GM21786 (cell line): ENCODE measurements at regions not wholly inside any gene's neighbourhood (a gene's known extent, or its start where the extent isn't known, plus 50 kb on each side); places are given as distances from the start of the nearest gene placed in this dataset.
"Not testable (repeated sequence)": the region's sequence is repeated elsewhere in the genome, so short reads cannot be mapped to it uniquely, and the experiment has no call there.

Experiments
- ATAC-seq: cut with Tn5 transposase; IDR thresholded peaks from one replicate; pipeline ENCODE4 v1.9.1; 2021; ENCODE audit not compliant: unreplicated experiment

GRCh38 chrX:51148848-51149247 lies 183.8 kb upstream of the NUDT10 start:
- ATAC-seq = no peak

- ATAC-seq = no peak
These were observed 180.9 kb upstream of the NUDT10 start for GRCh38 chrX:51151734-51152133.

- ATAC-seq = no peak
These were observed 177.5 kb upstream of the NUDT10 start for GRCh38 chrX:51155157-51155556.

DNA sequence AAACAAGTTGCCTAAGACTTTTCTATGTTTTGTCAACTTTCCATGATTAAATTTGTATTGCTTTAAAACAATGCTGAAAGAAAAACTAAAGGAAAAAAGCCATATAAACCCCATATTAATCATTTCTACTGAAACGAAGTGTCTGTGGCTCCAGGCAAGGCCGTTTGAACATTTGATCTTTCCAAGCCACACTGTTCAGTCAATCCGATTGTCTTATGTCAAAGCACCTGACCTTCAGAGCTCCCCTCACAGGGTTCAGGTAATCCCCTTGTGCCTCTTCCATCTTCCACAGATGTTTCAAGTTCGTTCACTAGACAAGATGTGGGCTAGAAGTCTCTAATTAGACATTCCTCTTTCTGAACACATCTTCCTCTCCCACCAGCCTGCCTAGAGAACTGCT lies 177.1 kb upstream of the NUDT10 start:
- ATAC-seq = no peak

GRCh38 chrX:51158231-51158630 lies 174.4 kb upstream of the NUDT10 start:
- no peak for ATAC-seq

- ATAC-seq = not testable (repeated sequence)
These were observed 173.2 kb upstream of the NUDT10 start for GRCh38 chrX:51159378-51159777.

GRCh38 chrX:51163730-51164129 lies 168.9 kb upstream of the NUDT10 start:
- no peak for ATAC-seq

DNA sequence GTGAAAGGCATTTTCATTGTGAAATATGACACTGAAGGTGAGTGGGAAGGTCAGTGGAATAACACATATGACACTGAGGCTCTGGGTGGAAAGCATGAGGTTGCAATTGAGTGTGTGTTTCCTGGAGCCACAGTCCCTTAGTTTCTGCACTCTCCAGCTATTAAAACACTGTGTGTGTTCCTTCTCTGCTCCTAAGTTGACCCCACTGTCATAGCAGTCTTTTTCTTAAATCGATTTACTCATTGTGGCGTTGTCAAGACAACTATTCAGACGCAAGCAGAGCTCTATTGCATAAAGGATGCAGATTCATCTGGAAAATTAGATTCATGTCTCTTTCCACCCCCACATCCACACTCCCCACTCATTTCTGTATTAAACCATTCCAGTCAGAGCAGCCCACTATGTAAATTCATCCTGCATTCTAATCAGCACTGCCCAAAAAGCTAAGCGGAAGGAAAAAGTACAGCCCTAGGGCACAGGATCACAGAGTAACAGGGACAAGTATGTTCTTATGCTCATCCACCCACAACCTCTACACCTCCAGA lies 154.2 kb upstream of the NUDT10 start:
- ATAC-seq = not testable (repeated sequence)

GRCh38 chrX:51179805-51180204 lies 152.8 kb upstream of the NUDT10 start:
- ATAC-seq = not testable (repeated sequence)

DNA sequence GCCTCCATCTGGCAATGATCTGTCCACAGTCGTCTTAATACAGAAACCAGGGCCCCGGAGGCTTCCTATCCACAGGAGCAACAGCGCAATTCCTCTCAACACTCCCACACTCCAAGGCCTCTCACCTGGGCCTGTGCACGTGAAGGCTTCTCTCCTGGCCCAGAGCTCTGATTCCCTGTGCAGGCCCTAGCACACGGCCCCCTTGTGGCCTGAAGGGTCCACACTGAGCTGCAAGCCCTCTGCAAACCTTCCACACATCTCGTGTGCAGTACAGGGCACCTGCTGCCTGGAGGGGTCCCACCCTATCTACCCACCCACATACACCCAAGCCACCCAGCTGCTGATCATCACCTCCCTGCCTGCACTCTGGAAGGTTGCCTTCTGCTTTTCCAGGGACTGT lies 150.1 kb upstream of the NUDT10 start:
- ATAC-seq = no peak

DNA sequence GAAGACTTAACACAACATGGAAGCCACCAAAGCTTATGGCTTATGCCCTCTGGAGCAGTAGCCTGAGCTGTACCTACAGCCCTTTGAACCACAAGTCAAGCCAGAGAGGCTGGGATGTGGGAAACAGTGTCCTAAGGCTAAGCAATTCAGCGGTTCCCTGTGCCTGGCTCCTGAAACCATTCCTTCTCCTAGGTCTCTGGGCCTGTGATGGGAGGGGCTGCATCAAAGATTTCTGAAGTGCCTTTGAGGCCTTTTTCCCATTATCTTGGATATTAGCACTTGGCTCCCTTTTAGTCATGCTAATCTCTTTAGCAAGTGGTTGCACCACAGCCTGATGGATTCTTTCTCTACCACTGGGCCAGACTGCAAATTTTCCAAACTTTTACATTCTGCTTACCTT lies 140.5 kb upstream of the NUDT10 start:
- ATAC-seq = no peak

GRCh38 chrX:51215266-51215665 lies 117.4 kb upstream of the NUDT10 start:
- ATAC-seq = no peak

DNA sequence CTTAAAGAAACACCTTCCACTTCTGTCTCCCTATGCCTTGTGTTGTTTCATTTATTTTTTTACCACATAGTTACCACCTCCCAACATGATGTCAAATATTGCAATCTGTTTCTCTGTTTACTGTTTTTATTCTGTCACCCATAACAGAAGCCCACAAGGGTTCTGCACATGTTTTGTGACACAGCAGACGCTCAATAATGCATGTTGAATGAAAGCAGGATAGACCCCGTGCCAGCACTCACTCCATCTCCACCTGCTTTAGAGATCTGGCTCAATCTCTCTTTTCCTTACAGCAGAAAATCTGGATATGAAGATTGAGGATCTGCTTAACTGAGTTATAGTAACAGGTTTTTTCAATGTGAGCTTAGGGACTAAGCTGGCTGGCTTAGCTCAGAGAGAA lies 116.8 kb upstream of the NUDT10 start:
- no peak for ATAC-seq

- no peak for ATAC-seq
These were observed 90.4 kb upstream of the NUDT10 start for GRCh38 chrX:51242212-51242611.

- ATAC-seq = no peak
These were observed 75.1 kb upstream of the NUDT10 start for GRCh38 chrX:51257490-51257889.

DNA sequence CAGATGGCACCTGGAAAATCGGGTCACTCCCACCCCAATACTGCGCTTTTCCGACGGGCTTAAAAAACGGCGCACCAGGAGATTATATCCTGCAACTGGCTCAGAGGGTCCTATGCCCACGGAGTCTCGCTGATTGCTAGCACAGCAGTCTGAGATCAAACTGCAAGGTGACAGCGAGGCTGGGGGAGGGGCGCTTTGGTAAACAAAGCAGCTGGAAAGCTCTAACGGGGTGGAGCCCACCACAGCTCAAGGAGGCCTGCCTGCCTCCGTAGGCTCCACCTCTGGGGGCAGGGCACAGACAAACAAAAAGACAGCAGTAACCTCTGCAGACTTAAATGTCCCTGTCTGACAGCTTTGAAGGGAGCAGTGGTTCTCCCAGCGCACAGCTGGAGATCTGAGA lies 70.4 kb upstream of the NUDT10 start:
- not testable (repeated sequence) for ATAC-seq

DNA sequence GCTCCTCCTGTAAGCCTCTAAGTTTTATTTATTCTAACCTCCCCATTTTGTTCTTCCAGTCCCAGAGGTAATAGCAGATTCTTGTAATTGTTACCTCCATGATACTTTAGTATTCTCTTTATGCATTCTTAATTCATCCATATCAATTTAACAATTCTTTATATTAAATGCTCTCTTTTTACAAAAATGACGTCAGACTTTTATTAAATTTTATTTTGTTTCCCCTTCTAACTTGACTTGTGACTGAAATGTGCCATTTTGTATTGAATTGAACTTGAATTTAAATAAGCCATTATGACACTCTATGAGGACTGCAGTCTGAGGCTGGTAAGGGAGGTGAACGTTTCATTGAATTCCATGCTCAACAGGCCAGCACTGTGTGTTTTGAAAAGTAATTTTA lies 60.0 kb upstream of the NUDT10 start:
- no peak for ATAC-seq

DNA sequence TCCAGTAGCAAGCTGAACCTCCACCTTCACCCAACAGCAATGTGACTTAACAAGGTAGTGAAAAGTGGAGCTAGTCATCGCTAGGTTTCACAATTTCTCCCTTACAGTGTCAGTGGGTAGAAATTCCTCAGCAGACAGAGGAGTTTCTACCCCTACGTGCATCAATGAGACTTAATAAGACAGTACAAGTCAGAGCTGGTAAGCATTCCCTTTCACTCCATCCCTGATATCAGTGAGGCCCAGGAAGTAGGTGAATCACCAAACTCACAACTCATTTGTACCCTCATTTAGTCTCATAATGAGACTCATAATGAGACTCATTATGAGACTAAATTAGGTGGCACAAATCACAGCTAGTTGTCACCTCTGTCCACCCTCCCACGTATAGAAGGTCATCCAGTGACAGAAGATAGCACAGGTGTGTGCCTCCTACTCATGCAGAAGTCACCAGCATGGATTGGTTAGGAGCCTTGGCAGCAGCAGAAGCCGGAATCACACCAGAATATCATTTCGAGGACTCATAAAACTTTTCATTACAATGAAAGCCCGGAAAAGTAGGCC lies 50.8 kb upstream of the NUDT10 start:
- no peak for ATAC-seq
